ENCODE measurements at regions not wholly inside any gene's neighbourhood (a gene's known extent, or its start where the extent isn't known, plus 50 kb on each side); places are given as distances from the start of the nearest gene placed in this dataset.

- no peak for TF ChIP-seq POLR2A (IDR thresholded peaks at IDR 0.05)
- TF ChIP-seq, protein P1, sequence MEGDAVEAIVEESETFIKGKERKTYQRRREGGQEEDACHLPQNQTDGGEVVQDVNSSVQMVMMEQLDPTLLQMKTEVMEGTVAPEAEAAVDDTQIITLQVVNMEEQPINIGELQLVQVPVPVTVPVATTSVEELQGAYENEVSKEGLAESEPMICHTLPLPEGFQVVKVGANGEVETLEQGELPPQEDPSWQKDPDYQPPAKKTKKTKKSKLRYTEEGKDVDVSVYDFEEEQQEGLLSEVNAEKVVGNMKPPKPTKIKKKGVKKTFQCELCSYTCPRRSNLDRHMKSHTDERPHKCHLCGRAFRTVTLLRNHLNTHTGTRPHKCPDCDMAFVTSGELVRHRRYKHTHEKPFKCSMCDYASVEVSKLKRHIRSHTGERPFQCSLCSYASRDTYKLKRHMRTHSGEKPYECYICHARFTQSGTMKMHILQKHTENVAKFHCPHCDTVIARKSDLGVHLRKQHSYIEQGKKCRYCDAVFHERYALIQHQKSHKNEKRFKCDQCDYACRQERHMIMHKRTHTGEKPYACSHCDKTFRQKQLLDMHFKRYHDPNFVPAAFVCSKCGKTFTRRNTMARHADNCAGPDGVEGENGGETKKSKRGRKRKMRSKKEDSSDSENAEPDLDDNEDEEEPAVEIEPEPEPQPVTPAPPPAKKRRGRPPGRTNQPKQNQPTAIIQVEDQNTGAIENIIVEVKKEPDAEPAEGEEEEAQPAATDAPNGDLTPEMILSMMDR (IDR thresholded peaks at IDR 0.05): no peak
Measured at GRCh38 chr5:77898385-77898784, 122.2 kb upstream of the TBCA start.

Data from Peyer's patch (tissue), 4 donors.